AG04450 (cell line): ENCODE measurements at regions not wholly inside any gene's neighbourhood (a gene's known extent, or its start where the extent isn't known, plus 50 kb on each side); places are given as distances from the start of the nearest gene placed in this dataset.

Experiments
- CTCF ChIA-PET: fragments of 300-600, 350-600 bp; formaldehyde crosslinking; extraction: SDS; loops from one replicate; lab custom pipeline; 2022; ENCODE audit warnings: antibody characterized with exemption, inconsistent platforms; lab: Charles Lee
- POLR2A ChIA-PET: fragments of 350-600 bp; formaldehyde crosslinking; extraction: SDS; loops from one replicate; lab custom pipeline; 2021; ENCODE audit warnings: antibody characterized with exemption, inconsistent platforms; lab: Yijun Ruan, JAX
- DNase-seq: peaks from one replicate; pipeline ENCODE4 v3.0.0-alpha.2; 2011; ENCODE audit warnings: low read depth, low spot score
- H3K27ac ChIP-seq: one replicate; pipeline ENCODE4 v1.5.1; 2012; ENCODE audit warnings: low read depth, low read length, control low read depth
- H3K27me3 ChIP-seq: one replicate; pipeline ENCODE4 v1.6.0; 2012; ENCODE audit warnings: low read length; ENCODE audit not compliant: control insufficient read depth, insufficient read depth
- H3K4me3 ChIP-seq: 2 replicates; pipeline ENCODE4 v1.5.1; 2011; ENCODE audit warnings: mild to moderate bottlenecking, low read depth, low read length, control low read depth
- H3K9me3 ChIP-seq: 2 replicates; pipeline ENCODE4 v1.5.1; 2012; ENCODE audit warnings: low read length; ENCODE audit not compliant: control insufficient read depth, insufficient read depth
- TF ChIP-seq, protein P1 (sequence below): IDR thresholded peaks from 2 replicates; pipeline ENCODE4 v1.5.1; 2011; ENCODE audit warnings: low read depth, low read length, control low read depth, inconsistent platforms

DNA sequence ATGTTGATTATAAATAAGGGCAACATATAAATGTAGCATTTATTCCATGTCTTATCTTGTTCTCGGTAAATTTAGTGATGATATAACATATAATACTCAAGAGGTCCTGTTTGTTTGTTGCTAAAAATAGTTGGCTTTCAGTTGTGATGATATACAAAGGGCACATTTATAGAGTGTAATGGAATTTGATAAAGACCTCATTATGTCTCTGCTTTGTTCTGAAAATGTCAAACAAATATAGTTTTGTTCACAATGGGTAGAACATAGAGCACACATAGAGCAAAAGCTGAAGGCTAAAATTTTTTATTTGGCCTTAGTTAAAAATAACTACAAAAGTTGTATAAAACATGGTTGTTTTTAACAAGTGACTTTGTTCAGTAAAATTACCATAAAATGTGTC is 477.1 kb upstream of the SMC2 start:
- Histone ChIP-seq H3K27me3 (no peaks in the 10 kb centered on the region), H3K4me3 (no peak overlapping the region), H3K9me3 (peaks cover 6% of the 10 kb centered on the region), H3K27ac (no peak overlapping the region)
- POLR2A ChIA-PET = no interaction called here
- CTCF ChIA-PET = no interaction called here
- TF ChIP-seq, protein P1, sequence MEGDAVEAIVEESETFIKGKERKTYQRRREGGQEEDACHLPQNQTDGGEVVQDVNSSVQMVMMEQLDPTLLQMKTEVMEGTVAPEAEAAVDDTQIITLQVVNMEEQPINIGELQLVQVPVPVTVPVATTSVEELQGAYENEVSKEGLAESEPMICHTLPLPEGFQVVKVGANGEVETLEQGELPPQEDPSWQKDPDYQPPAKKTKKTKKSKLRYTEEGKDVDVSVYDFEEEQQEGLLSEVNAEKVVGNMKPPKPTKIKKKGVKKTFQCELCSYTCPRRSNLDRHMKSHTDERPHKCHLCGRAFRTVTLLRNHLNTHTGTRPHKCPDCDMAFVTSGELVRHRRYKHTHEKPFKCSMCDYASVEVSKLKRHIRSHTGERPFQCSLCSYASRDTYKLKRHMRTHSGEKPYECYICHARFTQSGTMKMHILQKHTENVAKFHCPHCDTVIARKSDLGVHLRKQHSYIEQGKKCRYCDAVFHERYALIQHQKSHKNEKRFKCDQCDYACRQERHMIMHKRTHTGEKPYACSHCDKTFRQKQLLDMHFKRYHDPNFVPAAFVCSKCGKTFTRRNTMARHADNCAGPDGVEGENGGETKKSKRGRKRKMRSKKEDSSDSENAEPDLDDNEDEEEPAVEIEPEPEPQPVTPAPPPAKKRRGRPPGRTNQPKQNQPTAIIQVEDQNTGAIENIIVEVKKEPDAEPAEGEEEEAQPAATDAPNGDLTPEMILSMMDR = no peak
- no peak for DNase-seq

DNA sequence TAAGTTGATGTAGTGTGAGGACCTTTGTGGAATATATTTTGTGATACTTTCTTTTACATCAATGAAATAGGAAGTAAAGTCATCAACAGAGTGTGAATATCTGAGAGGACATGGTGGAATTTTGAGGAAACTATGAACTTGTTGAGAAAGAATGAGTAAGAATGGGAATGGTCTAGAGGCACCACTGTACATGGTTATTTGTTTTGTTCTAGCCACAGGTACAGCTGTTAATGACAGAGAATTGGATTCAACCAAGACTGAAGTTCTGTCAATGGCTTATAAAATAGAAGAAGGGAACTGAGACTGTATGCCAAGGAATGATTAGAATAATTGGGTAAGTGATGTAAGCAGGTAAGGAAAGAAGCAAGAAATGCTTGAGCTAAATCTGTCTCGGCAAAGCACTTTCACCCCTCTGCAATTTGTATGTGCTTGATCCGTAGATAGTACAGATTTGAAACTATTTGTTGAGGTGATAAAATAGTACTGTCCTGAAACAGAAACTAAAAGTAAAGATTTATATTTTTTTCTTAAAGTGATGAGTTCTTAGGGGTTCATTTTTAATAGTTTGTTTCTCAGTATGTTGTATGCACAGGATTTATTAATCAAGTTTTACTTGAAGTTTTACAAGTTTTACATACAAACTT is 468.8 kb upstream of the SMC2 start:
- Histone ChIP-seq H3K9me3 (peaks cover 3% of the 10 kb centered on the region; the same call in 1 of the 2 replicates), H3K27ac (no peak overlapping the region), H3K4me3 (no peak overlapping the region), H3K27me3 (no peaks in the 10 kb centered on the region)
- CTCF ChIA-PET = no interaction called here
- POLR2A ChIA-PET = no interaction called here
- no peak for DNase-seq
- TF ChIP-seq, protein P1 = no peak

DNA sequence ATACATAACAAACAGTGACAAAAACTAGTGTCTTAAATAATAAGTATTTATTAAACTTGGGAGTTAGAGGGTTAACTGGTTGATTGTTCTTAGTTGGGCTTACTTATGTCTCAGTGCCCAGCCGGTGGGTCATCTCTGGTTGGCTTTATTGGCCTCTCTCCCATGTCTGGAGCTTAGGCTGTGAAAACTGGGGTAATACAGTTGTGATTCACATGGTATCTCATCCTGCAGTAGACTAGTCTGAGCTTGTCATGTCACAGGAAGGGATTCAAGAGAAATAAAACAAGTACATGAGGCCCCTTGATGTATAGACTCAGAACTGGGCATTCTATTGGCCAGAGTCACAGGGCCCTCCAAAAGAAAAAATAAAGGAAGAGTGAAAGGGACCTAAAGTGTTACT is 466.4 kb upstream of the SMC2 start:
- H3K27me3 ChIP-seq = no peaks in the 10 kb centered on the region
- ChIA-PET CTCF (no interaction called here), POLR2A (no interaction called here)
- H3K9me3 ChIP-seq = peaks cover 7% of the 10 kb centered on the region
- TF ChIP-seq, protein P1 = no peak
- no peak for DNase-seq
- no peak overlapping the region for H3K4me3 ChIP-seq
- no peak overlapping the region for H3K27ac ChIP-seq

DNA sequence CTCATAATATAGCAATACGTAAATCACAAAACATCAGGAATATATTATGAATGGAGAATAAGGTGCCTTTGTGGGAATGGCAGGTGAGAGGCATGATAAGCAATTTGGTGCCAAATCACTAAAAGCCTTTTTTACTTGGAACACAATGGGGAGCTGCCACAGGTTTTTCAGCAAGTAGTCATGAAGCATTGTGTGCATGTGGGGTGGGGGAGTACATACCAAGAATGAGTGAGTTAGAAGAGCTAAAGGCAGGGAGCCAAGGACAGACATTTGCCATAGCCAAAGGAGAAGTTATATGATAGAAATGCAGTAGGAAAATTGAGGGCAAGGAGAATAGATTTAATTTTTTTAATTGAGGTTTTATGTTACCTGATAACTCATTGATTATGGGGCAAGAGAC is 445.0 kb upstream of the SMC2 start:
- ChIA-PET CTCF (no interaction called here), POLR2A (no interaction called here)
- TF ChIP-seq, protein P1 = no peak
- no peak for DNase-seq
- Histone ChIP-seq H3K4me3 (no peak overlapping the region), H3K27ac (no peak overlapping the region), H3K27me3 (no peaks in the 10 kb centered on the region), H3K9me3 (0 out of 2 replicates have a peak, but pooled peaks cover 3% of the 10 kb centered on the region)

DNA sequence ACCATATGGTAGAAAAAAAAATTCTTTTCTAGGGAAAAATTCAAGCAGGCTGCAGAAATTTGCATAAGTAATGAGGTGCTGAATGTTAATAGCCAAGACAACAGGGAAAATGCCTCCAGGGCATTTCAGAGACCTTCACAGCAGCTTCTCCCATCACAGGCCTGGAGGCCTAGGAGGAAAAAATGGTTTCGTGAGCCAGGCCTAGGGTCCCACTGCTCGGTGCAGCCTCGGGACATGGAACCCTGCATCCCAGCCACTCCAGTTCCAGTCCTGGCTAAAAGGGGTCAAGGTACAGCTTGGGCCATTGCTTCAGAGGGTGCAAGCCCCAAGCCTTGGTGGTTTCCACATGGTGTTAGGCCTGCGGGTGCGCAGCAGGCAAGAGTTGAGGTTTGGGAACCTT is 436.0 kb upstream of the SMC2 start:
- POLR2A ChIA-PET = no interaction called here

More for the DNA sequence above, 436.0 kb upstream of the SMC2 start:
- no peak overlapping the region for H3K4me3 ChIP-seq
- TF ChIP-seq, protein P1 = no peak
- peaks cover 7% of the 10 kb centered on the region for H3K9me3 ChIP-seq
- CTCF ChIA-PET = no interaction called here
- no peak for DNase-seq
- H3K27ac ChIP-seq = no peak overlapping the region
- H3K27me3 ChIP-seq = no peaks in the 10 kb centered on the region
